Right lobe of liver (tissue), 6 donors: ENCODE measurements at regions not wholly inside any gene's neighbourhood (a gene's known extent, or its start where the extent isn't known, plus 50 kb on each side); places are given as distances from the start of the nearest gene placed in this dataset.

Experiments
- ATAC-seq, 4 donors: fragments of 200-7000 bp; cut with Tn5 transposase; one replicate each; pipeline ENCODE4 v1.9.1; 2020; ENCODE audit warnings: mild to moderate bottlenecking in 4 of 4, moderate library complexity in 4 of 4
- DNase-seq, 3 donors: peaks; one replicate each; pipeline ENCODE4 v3.0.0-alpha.2; 2020
- H3K27ac ChIP-seq, 3 donors: fragments of 200-600 bp; one replicate each; pipeline ENCODE4 v1.8.0; 2022
- H3K27me3 ChIP-seq, 2 donors: fragments of 200-600 bp; one replicate each; pipeline ENCODE4 v1.8.0; 2022
- H3K36me3 ChIP-seq, 4 donors: fragments of 200-600 bp; sonication (generic) in 1 of 4; one replicate each; pipeline versions ENCODE4 v1.5.1 to v1.8.0; 2017 to 2022; ENCODE audit warnings: control low read depth in 1 of 4
- H3K4me1 ChIP-seq, 4 donors: fragments of 200-600 bp; sonication (generic) in 1 of 4; one replicate each; pipeline versions ENCODE4 v1.5.1 to v1.8.0; 2017 to 2022; ENCODE audit warnings: control low read depth in 1 of 4
- H3K4me3 ChIP-seq, 3 donors: fragments of 200-600 bp; one replicate each; pipeline ENCODE4 v1.8.0; 2022
- H3K9me3 ChIP-seq, 4 donors: fragments of 200-600 bp; sonication (generic) in 1 of 4; one replicate each; pipeline versions ENCODE4 v1.5.1 to v1.8.0; 2017 to 2022; ENCODE audit warnings: control low read depth in 1 of 4
- CTCF ChIP-seq, 4 donors: fragments of 200-600 bp in 3 of 4; fragments of 450-650 bp in 1 of 4; IDR thresholded peaks; one replicate each; pipeline versions ENCODE4 v1.5.1 to v1.8.0; 2016 to 2022; ENCODE audit warnings: antibody characterized with exemption in 4 of 4, mild to moderate bottlenecking in 2 of 4
- POLR2A ChIP-seq: fragments of 450-650 bp; IDR thresholded peaks from one replicate; pipeline ENCODE4 v1.6.1; 2017; ENCODE audit warnings: antibody characterized with exemption, mild to moderate bottlenecking
- WGBS: methylation state at CpG from one replicate; pipeline ENCODE4 v1.1.6; 2018; ENCODE audit warnings: low coverage, low lambda C conversion rate; ENCODE audit not compliant: insufficient coverage; ENCODE audit errors: missing lambda C conversion rate; 5-methylcytosine and 5-hydroxymethylcytosine counted together
- intact Hi-C, 2 donors: fragments of 100-400 bp; cut with DNase I; formaldehyde crosslinking; loops; one replicate each; pipeline versions ENCODE4 v1.11.2 to v1.14.1; 2022
- donor health status: DM: no; HTN: yes; CAD: no.
- donor health status: DM: no; HTN: no; CAD: no.
- donor health status: DM: no; HTN: no; CAD: no.
- donor health status: DM: no; HTN: yes; CAD: no.
- donor health status: DM: no; HTN: yes; CAD: no.

GRCh38 chr11:119823077-119823476, 94.1 kb upstream of the NECTIN1 start:
- ATAC-seq = no peak
- no peak for DNase-seq
- H3K4me1 ChIP-seq = no peaks in the 10 kb centered on the region
- no peak overlapping the region for H3K4me3 ChIP-seq
- TF ChIP-seq CTCF (IDR thresholded peaks at IDR 0.05) (no peak), POLR2A (no peak)
- intact Hi-C loops = no loop called here
- H3K27ac ChIP-seq = no peak overlapping the region
- H3K36me3 ChIP-seq = no peaks in the 10 kb centered on the region
- 78% methylated on average over 12 of the region's 15 CpGs for WGBS
- H3K9me3 ChIP-seq = no peaks in the 10 kb centered on the region
- no peaks in the 10 kb centered on the region for H3K27me3 ChIP-seq

- ATAC-seq = no peak
- H3K27me3 ChIP-seq = no peaks in the 10 kb centered on the region
- H3K4me3 ChIP-seq = no peak overlapping the region
- no peak for DNase-seq
- no peaks in the 10 kb centered on the region for H3K36me3 ChIP-seq
- H3K4me1 ChIP-seq = no peaks in the 10 kb centered on the region
- no peaks in the 10 kb centered on the region for H3K9me3 ChIP-seq
- intact Hi-C loops = no loop called here
- 55% methylated on average over 2 of the region's 2 CpGs for WGBS
- TF ChIP-seq CTCF (IDR thresholded peaks at IDR 0.05) = no peak
- no peak for TF ChIP-seq POLR2A
- H3K27ac ChIP-seq = no peak overlapping the region
Observed at GRCh38 chr11:119816660-119817059, 87.7 kb upstream of the NECTIN1 start.

GRCh38 chr11:119814766-119815165, 85.8 kb upstream of the NECTIN1 start:
- no peak overlapping the region for H3K4me3 ChIP-seq
- ATAC-seq = no peak
- H3K9me3 ChIP-seq = no peaks in the 10 kb centered on the region
- H3K27ac ChIP-seq = no peak overlapping the region
- TF ChIP-seq CTCF (IDR thresholded peaks at IDR 0.05) (no peak), POLR2A (no peak)
- intact Hi-C loops = no loop called here
- no peaks in the 10 kb centered on the region for H3K36me3 ChIP-seq
- no peaks in the 10 kb centered on the region for H3K27me3 ChIP-seq
- DNase-seq = no peak
- no peaks in the 10 kb centered on the region for H3K4me1 ChIP-seq

- Histone ChIP-seq H3K27ac (no peak overlapping the region), H3K4me3 (no peak overlapping the region), H3K9me3 (no peaks in the 10 kb centered on the region), H3K36me3 (no peaks in the 10 kb centered on the region), H3K27me3 (no peaks in the 10 kb centered on the region), H3K4me1 (no peaks in the 10 kb centered on the region)
- TF ChIP-seq POLR2A = no peak
- TF ChIP-seq CTCF (IDR thresholded peaks at IDR 0.05) = no peak
- intact Hi-C loops = no loop called here
- WGBS = 56% methylated on average over 4 of the region's 14 CpGs
- no peak for DNase-seq
- ATAC-seq = no peak
Observed at GRCh38 chr11:119810478-119811232, 81.7 kb upstream of the NECTIN1 start.

- Histone ChIP-seq H3K4me1 (no peaks in the 10 kb centered on the region), H3K27ac (no peak overlapping the region), H3K27me3 (no peaks in the 10 kb centered on the region), H3K36me3 (no peaks in the 10 kb centered on the region), H3K4me3 (no peak overlapping the region), H3K9me3 (no peaks in the 10 kb centered on the region)
- ATAC-seq (no peak), DNase-seq (no peak)
- 68% methylated on average over 2 of the region's 7 CpGs for WGBS
- intact Hi-C loops = no loop called here
- TF ChIP-seq CTCF (IDR thresholded peaks at IDR 0.05) (no peak), POLR2A (no peak)
Observed at GRCh38 chr11:119809346-119809745, 80.3 kb upstream of the NECTIN1 start.
